ENCODE measurements at regions not wholly inside any gene's neighbourhood (a gene's known extent, or its start where the extent isn't known, plus 50 kb on each side); places are given as distances from the start of the nearest gene placed in this dataset.
"Not testable (repeated sequence)": the region's sequence is repeated elsewhere in the genome, so short reads cannot be mapped to it uniquely, and the experiment has no call there.

GRCh38 chr12:107378609-107379008 lies 285.3 kb upstream of the CRY1 start:
- Histone ChIP-seq H3K4me2 (no peak overlapping the region), H3K4me1 (ENCODE audit: insufficient read depth) (peaks cover 18% of the 10 kb centered on the region), H3K27ac (no peak overlapping the region), H2AFZ (no peak overlapping the region), H3K27me3 (no peaks in the 10 kb centered on the region), H3K36me3 (replicated peaks; ENCODE audit: insufficient read depth, low read depth) (no peaks in the 10 kb centered on the region), H4K20me1 (ENCODE audit: insufficient read depth, poor library complexity, severe bottlenecking) (no peaks in the 10 kb centered on the region), H3K79me2 (no peaks in the 10 kb centered on the region), H3K9me2 (replicated peaks; ENCODE audit: insufficient read depth) (no peaks in the 10 kb centered on the region), H3K4me3 (no peak overlapping the region), H3K9me3 (ENCODE audit: low read depth) (no peaks in the 10 kb centered on the region)
- WGBS (ENCODE audit: low lambda C conversion rate, missing lambda C conversion rate), result 83% methylated on average over 4 of the region's 4 CpGs
- DNase-seq (ENCODE audit: low spot score), result no peak
- no peak for TF ChIP-seq EZH2phosphoT487 (IDR thresholded peaks at IDR 0.05; ENCODE audit: low read depth, severe bottlenecking, unreplicated experiment)

DNA sequence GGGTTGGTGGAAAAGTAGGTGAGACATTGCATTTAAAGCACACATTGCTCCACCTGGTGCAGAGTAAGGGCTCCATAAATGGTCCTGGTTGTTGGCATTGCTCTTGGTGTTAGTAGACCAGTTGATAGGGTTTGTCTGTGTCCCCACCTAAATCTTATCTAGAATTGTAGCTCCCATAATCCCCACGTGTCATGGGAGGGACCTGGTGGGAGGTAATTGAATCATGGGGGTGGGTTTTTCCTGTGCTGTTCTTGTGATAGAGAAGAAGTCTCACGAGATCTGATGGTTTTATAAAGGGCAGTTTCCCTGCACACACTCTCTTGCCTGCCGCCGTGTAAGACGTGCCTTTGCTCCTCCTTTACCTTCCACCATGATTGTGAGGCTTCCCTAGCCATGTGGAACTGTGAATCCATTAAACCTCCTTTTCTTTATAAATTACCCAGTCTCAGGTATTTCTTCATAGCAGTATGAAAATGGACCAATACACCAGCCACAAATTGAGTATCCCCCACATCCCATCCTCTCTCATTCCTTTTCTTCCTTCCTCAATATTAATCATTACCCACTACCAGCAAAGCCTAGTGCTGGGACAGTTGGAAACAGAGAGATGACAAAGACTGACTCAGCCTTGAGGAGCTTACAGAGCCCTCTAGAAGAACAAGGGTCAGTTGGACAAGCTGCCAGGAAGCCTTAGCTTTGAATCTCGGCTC lies 285.9 kb upstream of the CRY1 start:
- H3K27me3 ChIP-seq; H3K79me2 ChIP-seq; H3K9me3 ChIP-seq (ENCODE audit: low read depth); H3K4me3 ChIP-seq; H2AFZ ChIP-seq; H3K36me3 ChIP-seq (replicated peaks; ENCODE audit: insufficient read depth, low read depth); H4K20me1 ChIP-seq (ENCODE audit: insufficient read depth, poor library complexity, severe bottlenecking); H3K9me2 ChIP-seq (replicated peaks; ENCODE audit: insufficient read depth): not testable (repeated sequence)
- Histone ChIP-seq H3K27ac (peak overlapping the region; percentile 63), H3K4me2 (peak overlapping the region; percentile 33), H3K4me1 (ENCODE audit: insufficient read depth) (peaks cover 14% of the 10 kb centered on the region)
- peak; percentile 39 for DNase-seq (ENCODE audit: low spot score)
- WGBS (ENCODE audit: low lambda C conversion rate, missing lambda C conversion rate), result 85% methylated on average over 6 of the region's 6 CpGs

DNA sequence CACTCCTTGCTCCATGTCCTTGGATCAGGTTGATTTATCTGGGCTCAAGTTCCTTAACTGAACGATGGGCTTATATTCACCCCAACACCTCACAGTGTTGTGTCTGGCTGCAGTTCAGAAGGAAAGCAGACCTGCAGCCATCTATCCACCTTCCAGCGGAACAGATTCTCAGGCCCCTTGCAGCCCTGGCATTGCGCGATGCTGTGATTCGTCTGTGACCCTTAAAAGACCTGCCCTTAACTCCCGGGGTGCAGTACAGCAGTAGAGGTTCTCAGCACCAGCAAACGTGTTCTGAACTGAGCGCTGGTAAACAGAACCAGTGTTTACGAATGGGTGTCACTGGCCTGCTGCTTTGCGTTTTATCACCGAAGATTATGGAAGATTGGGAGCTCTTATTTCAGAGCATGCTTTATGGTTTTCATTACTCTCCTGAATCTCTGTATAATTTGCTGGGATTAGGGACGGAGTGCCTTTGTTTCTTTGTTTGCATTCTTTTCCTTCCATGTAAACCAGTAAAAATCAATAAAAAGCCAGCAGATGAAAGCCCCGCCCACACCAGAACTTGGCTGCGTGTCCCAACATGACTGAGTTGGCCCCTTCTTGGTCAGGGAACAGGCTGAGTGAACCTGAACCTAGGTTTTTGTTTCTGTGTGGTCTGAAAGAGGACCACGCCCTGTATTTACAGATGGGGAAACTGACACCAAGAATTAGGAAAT lies 286.7 kb upstream of the CRY1 start:
- DNase-seq (ENCODE audit: low spot score), result peak; percentile 51
- Histone ChIP-seq H2AFZ (no peak overlapping the region), H3K9me3 (ENCODE audit: low read depth) (no peaks in the 10 kb centered on the region), H3K4me1 (ENCODE audit: insufficient read depth) (peaks cover 14% of the 10 kb centered on the region), H3K27ac (peak overlapping the region; percentile 63), H3K36me3 (replicated peaks; ENCODE audit: insufficient read depth, low read depth) (no peaks in the 10 kb centered on the region), H3K9me2 (replicated peaks; ENCODE audit: insufficient read depth) (no peaks in the 10 kb centered on the region), H3K79me2 (no peaks in the 10 kb centered on the region), H3K27me3 (no peaks in the 10 kb centered on the region), H3K4me2 (peak overlapping the region; percentile 33), H4K20me1 (ENCODE audit: insufficient read depth, poor library complexity, severe bottlenecking) (no peaks in the 10 kb centered on the region), H3K4me3 (no peak overlapping the region)
- WGBS (ENCODE audit: low lambda C conversion rate, missing lambda C conversion rate), result 26% methylated on average over 15 of the region's 15 CpGs
- TF ChIP-seq EZH2phosphoT487 (IDR thresholded peaks at IDR 0.05; ENCODE audit: low read depth, severe bottlenecking, unreplicated experiment), result peak; percentile 66
- no peak for TF ChIP-seq EZH2 (IDR thresholded peaks at IDR 0.05; ENCODE audit: borderline replicate concordance)

- no peak for DNase-seq (ENCODE audit: low spot score)
- H3K4me1 ChIP-seq (ENCODE audit: insufficient read depth), result peaks cover 12% of the 10 kb centered on the region
- no peak overlapping the region for H3K4me3 ChIP-seq
- no peaks in the 10 kb centered on the region for H3K79me2 ChIP-seq
- H3K9me2 ChIP-seq (replicated peaks; ENCODE audit: insufficient read depth), result no peaks in the 10 kb centered on the region
- no peaks in the 10 kb centered on the region for H3K9me3 ChIP-seq (ENCODE audit: low read depth)
- H3K36me3 ChIP-seq (replicated peaks; ENCODE audit: insufficient read depth, low read depth), result no peaks in the 10 kb centered on the region
- no peak overlapping the region for H2AFZ ChIP-seq
- no peaks in the 10 kb centered on the region for H3K27me3 ChIP-seq
- TF ChIP-seq EZH2 (IDR thresholded peaks at IDR 0.05; ENCODE audit: borderline replicate concordance), result no peak
- TF ChIP-seq EZH2phosphoT487 (IDR thresholded peaks at IDR 0.05; ENCODE audit: low read depth, severe bottlenecking, unreplicated experiment), result no peak
- TF ChIP-seq, protein P1, sequence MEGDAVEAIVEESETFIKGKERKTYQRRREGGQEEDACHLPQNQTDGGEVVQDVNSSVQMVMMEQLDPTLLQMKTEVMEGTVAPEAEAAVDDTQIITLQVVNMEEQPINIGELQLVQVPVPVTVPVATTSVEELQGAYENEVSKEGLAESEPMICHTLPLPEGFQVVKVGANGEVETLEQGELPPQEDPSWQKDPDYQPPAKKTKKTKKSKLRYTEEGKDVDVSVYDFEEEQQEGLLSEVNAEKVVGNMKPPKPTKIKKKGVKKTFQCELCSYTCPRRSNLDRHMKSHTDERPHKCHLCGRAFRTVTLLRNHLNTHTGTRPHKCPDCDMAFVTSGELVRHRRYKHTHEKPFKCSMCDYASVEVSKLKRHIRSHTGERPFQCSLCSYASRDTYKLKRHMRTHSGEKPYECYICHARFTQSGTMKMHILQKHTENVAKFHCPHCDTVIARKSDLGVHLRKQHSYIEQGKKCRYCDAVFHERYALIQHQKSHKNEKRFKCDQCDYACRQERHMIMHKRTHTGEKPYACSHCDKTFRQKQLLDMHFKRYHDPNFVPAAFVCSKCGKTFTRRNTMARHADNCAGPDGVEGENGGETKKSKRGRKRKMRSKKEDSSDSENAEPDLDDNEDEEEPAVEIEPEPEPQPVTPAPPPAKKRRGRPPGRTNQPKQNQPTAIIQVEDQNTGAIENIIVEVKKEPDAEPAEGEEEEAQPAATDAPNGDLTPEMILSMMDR (IDR thresholded peaks at IDR 0.05; ENCODE audit: poor library complexity), result no peak
- WGBS (ENCODE audit: low lambda C conversion rate, missing lambda C conversion rate), result 92% methylated on average over 6 of the region's 6 CpGs
- no peak overlapping the region for H3K27ac ChIP-seq
- H3K4me2 ChIP-seq, result no peak overlapping the region
- H4K20me1 ChIP-seq (ENCODE audit: insufficient read depth, poor library complexity, severe bottlenecking), result no peaks in the 10 kb centered on the region
Measured at GRCh38 chr12:107384645-107385044, 291.3 kb upstream of the CRY1 start.

- no peak overlapping the region for H3K4me3 ChIP-seq
- no peaks in the 10 kb centered on the region for H3K79me2 ChIP-seq
- no peaks in the 10 kb centered on the region for H4K20me1 ChIP-seq (ENCODE audit: insufficient read depth, poor library complexity, severe bottlenecking)
- no peak overlapping the region for H3K4me2 ChIP-seq
- no peaks in the 10 kb centered on the region for H3K9me3 ChIP-seq (ENCODE audit: low read depth)
- peaks cover 9% of the 10 kb centered on the region for H3K4me1 ChIP-seq (ENCODE audit: insufficient read depth)
- 62% methylated on average over 8 of the region's 8 CpGs for WGBS (ENCODE audit: low lambda C conversion rate, missing lambda C conversion rate)
- no peak overlapping the region for H2AFZ ChIP-seq
- DNase-seq (ENCODE audit: low spot score), result no peak
- TF ChIP-seq, protein P1 (IDR thresholded peaks at IDR 0.05; ENCODE audit: poor library complexity), result no peak
- no peak for TF ChIP-seq EZH2phosphoT487 (IDR thresholded peaks at IDR 0.05; ENCODE audit: low read depth, severe bottlenecking, unreplicated experiment)
- TF ChIP-seq EZH2 (IDR thresholded peaks at IDR 0.05; ENCODE audit: borderline replicate concordance), result no peak
- H3K27ac ChIP-seq, result no peak overlapping the region
- no peaks in the 10 kb centered on the region for H3K9me2 ChIP-seq (replicated peaks; ENCODE audit: insufficient read depth)
- no peaks in the 10 kb centered on the region for H3K36me3 ChIP-seq (replicated peaks; ENCODE audit: insufficient read depth, low read depth)
- H3K27me3 ChIP-seq, result no peaks in the 10 kb centered on the region
Measured at GRCh38 chr12:107385509-107385908, 292.2 kb upstream of the CRY1 start.
